Fibroblast of lung (primary cell): ENCODE measurements at regions not wholly inside any gene's neighbourhood (a gene's known extent, or its start where the extent isn't known, plus 50 kb on each side); places are given as distances from the start of the nearest gene placed in this dataset.

Source experiments
- DNase-seq, 2 donors: peaks; one replicate each; pipeline versions ENCODE4 v3.0.0 to v3.0.0-alpha.2; 2010; ENCODE audit warnings: low read depth in 2 of 2
- H2AFZ ChIP-seq: 2 replicates; pipeline ENCODE4 v1.5.1; 2012; ENCODE audit warnings: low read length, control low read depth, inconsistent platforms
- H3K27ac ChIP-seq: 2 replicates; pipeline ENCODE4 v1.5.1; 2011; ENCODE audit warnings: low read length, control low read depth; ENCODE audit not compliant: insufficient read depth
- H3K27me3 ChIP-seq: 2 replicates; pipeline ENCODE4 v1.5.1; 2011; ENCODE audit warnings: mild to moderate bottlenecking, low read length; ENCODE audit not compliant: control insufficient read depth, insufficient read depth
- H3K36me3 ChIP-seq: 2 replicates; pipeline ENCODE4 v1.5.1; 2011; ENCODE audit warnings: low read length; ENCODE audit not compliant: control insufficient read depth, insufficient read depth
- H3K4me1 ChIP-seq: 2 replicates; pipeline ENCODE4 v1.5.1; 2011; ENCODE audit warnings: low read length; ENCODE audit not compliant: control insufficient read depth, insufficient read depth; ENCODE audit errors: extremely low read depth
- H3K4me2 ChIP-seq: 2 replicates; pipeline ENCODE4 v1.5.1; 2011; ENCODE audit warnings: low read length, control low read depth; ENCODE audit not compliant: insufficient read depth; ENCODE audit errors: extremely low read depth
- H3K4me3 ChIP-seq, 4 experiments: fragments of 200-600 bp in 1 of 4; sonication (generic) in 1 of 4; replicated peaks in 1 of 4; 2 replicates each; pipeline ENCODE4 v1.5.1; 2011 to 2016; ENCODE audit warnings: low read length in 4 of 4, low read depth in 3 of 4, mild to moderate bottlenecking in 3 of 4, control low read depth in 2 of 4, inconsistent platforms in 1 of 4, mixed read lengths in 1 of 4; ENCODE audit not compliant: insufficient read depth in 1 of 4; ENCODE audit errors: control extremely low read depth in 1 of 4
- H3K79me2 ChIP-seq: 2 replicates; pipeline ENCODE4 v1.5.1; 2012; ENCODE audit warnings: mild to moderate bottlenecking, low read length, inconsistent platforms; ENCODE audit not compliant: control insufficient read depth, insufficient read depth
- H3K9ac ChIP-seq: 2 replicates; pipeline ENCODE4 v1.5.1; 2011; ENCODE audit warnings: mild to moderate bottlenecking, low read length, control low read depth; ENCODE audit not compliant: insufficient read depth
- H3K9me3 ChIP-seq: 2 replicates; pipeline ENCODE4 v1.5.1; 2012; ENCODE audit warnings: low read depth, low read length; ENCODE audit not compliant: control insufficient read depth, insufficient read depth
- H4K20me1 ChIP-seq: 2 replicates; pipeline ENCODE4 v1.5.1; 2011; ENCODE audit warnings: low read length; ENCODE audit not compliant: control insufficient read depth, insufficient read depth; ENCODE audit errors: extremely low read depth
- CTCF ChIP-seq, 2 donors: IDR thresholded peaks in 1 of 2; conservative IDR thresholded peaks in 1 of 2; 1 replicate in 1 of 2; 2 replicates in 1 of 2; pipeline ENCODE4 v1.5.1; 2011 to 2012; ENCODE audit warnings: low read length in 2 of 2, control low read depth in 1 of 2, inconsistent platforms in 1 of 2, low read depth in 1 of 2, mild to moderate bottlenecking in 1 of 2
- EZH2 ChIP-seq: IDR thresholded peaks from 2 replicates; pipeline ENCODE4 v1.5.1; 2012; ENCODE audit warnings: low read length, control low read depth, mild to moderate bottlenecking; ENCODE audit errors: missing control alignments

GRCh38 chr3:187999821-188000220 lies 154.1 kb upstream of the LPP start:
- no peak overlapping the region for H3K4me2 ChIP-seq
- H3K36me3 ChIP-seq, result no peaks in the 10 kb centered on the region
- TF ChIP-seq CTCF (conservative IDR thresholded peaks at IDR 0.05 in 1 of 2, IDR thresholded peaks at IDR 0.05 in 1 of 2; ENCODE audit: low read depth in 1 of 2, low read length in 2 of 2) (no peak), EZH2 (no peak)
- H3K27me3 ChIP-seq, result no peaks in the 10 kb centered on the region
- no peak overlapping the region for H2AFZ ChIP-seq
- no peaks in the 10 kb centered on the region for H3K9me3 ChIP-seq
- no peaks in the 10 kb centered on the region for H3K4me1 ChIP-seq
- no peak overlapping the region for H3K9ac ChIP-seq
- H4K20me1 ChIP-seq, result no peaks in the 10 kb centered on the region
- no peaks in the 10 kb centered on the region for H3K79me2 ChIP-seq
- H3K4me3 ChIP-seq, result no peak overlapping the region
- no peak for DNase-seq
- H3K27ac ChIP-seq, result no peak overlapping the region

- Histone ChIP-seq H3K9ac (no peak overlapping the region), H3K27ac (no peak overlapping the region), H4K20me1 (no peaks in the 10 kb centered on the region), H3K4me2 (no peak overlapping the region), H3K36me3 (no peaks in the 10 kb centered on the region), H3K9me3 (no peaks in the 10 kb centered on the region), H3K4me1 (no peaks in the 10 kb centered on the region), H3K4me3 (no peak overlapping the region), H2AFZ (no peak overlapping the region), H3K27me3 (no peaks in the 10 kb centered on the region), H3K79me2 (no peaks in the 10 kb centered on the region)
- no peak for DNase-seq
- TF ChIP-seq EZH2 (no peak), CTCF (conservative IDR thresholded peaks at IDR 0.05 in 1 of 2, IDR thresholded peaks at IDR 0.05 in 1 of 2; ENCODE audit: low read depth in 1 of 2, low read length in 2 of 2) (no peak)
Observed at GRCh38 chr3:188000361-188000861, 153.5 kb upstream of the LPP start.

- no peaks in the 10 kb centered on the region for H3K9me3 ChIP-seq
- no peaks in the 10 kb centered on the region for H4K20me1 ChIP-seq
- no peak overlapping the region for H3K9ac ChIP-seq
- H3K4me3 ChIP-seq, result no peak overlapping the region
- no peak for TF ChIP-seq EZH2
- no peak for TF ChIP-seq CTCF (conservative IDR thresholded peaks at IDR 0.05 in 1 of 2, IDR thresholded peaks at IDR 0.05 in 1 of 2; ENCODE audit: low read depth in 1 of 2, low read length in 2 of 2)
- no peak for DNase-seq
- no peak overlapping the region for H2AFZ ChIP-seq
- H3K27ac ChIP-seq, result no peak overlapping the region
- H3K27me3 ChIP-seq, result no peaks in the 10 kb centered on the region
- H3K79me2 ChIP-seq, result no peaks in the 10 kb centered on the region
- no peak overlapping the region for H3K4me2 ChIP-seq
- no peaks in the 10 kb centered on the region for H3K4me1 ChIP-seq
- no peaks in the 10 kb centered on the region for H3K36me3 ChIP-seq
Observed at GRCh38 chr3:188001093-188001492, 152.9 kb upstream of the LPP start.
